Activated T-cell treated with anti-CD3 and anti-CD28 coated beads, Interleukin-2, amount 50 U/mL, for 72 hours (primary cell): ENCODE measurements at regions not wholly inside any gene's neighbourhood (a gene's known extent, or its start where the extent isn't known, plus 50 kb on each side); places are given as distances from the start of the nearest gene placed in this dataset.
A peak's percentile ranks its signal among the peaks of the same experiment; 100 is the strongest.

Experiments used
- ATAC-seq, 2 donors: fragments of 150-1000 bp; cut with Tn5 transposase; replicated peaks in 1 of 2; 2 replicates each; pipeline ENCODE4 v1.10.0; 2021; ENCODE audit warnings: moderate library complexity in 2 of 2, mild to moderate bottlenecking in 1 of 2
- DNase-seq, 2 donors: peaks; one replicate each; pipeline ENCODE4 v3.0.0; 2021 to 2022; ENCODE audit warnings: mixed read lengths in 1 of 2
- H3K27ac Mint-ChIP-seq: one replicate; pipeline ENCODE4 v1.8.0; 2022; ENCODE audit warnings: mild to moderate bottlenecking, moderate library complexity, mixed read lengths
- H3K27me3 Mint-ChIP-seq: one replicate; pipeline ENCODE4 v1.8.0; 2022; ENCODE audit warnings: low read depth, mixed read lengths
- H3K36me3 Mint-ChIP-seq, 2 donors: one replicate each; pipeline ENCODE4 v1.8.0; 2022; ENCODE audit warnings: mixed read lengths in 2 of 2, mild to moderate bottlenecking in 1 of 2; ENCODE audit not compliant: insufficient read depth in 2 of 2
- H3K4me1 Mint-ChIP-seq: one replicate; pipeline ENCODE4 v1.8.0; 2022; ENCODE audit warnings: low read depth, mixed read lengths
- H3K4me3 Mint-ChIP-seq, 2 donors: one replicate each; pipeline ENCODE4 v1.8.0; 2022; ENCODE audit warnings: mild to moderate bottlenecking in 2 of 2, mixed read lengths in 2 of 2, moderate library complexity in 2 of 2
- H3K9me3 Mint-ChIP-seq, 2 donors: one replicate each; pipeline ENCODE4 v1.8.0; 2022; ENCODE audit warnings: mixed read lengths in 2 of 2

DNA sequence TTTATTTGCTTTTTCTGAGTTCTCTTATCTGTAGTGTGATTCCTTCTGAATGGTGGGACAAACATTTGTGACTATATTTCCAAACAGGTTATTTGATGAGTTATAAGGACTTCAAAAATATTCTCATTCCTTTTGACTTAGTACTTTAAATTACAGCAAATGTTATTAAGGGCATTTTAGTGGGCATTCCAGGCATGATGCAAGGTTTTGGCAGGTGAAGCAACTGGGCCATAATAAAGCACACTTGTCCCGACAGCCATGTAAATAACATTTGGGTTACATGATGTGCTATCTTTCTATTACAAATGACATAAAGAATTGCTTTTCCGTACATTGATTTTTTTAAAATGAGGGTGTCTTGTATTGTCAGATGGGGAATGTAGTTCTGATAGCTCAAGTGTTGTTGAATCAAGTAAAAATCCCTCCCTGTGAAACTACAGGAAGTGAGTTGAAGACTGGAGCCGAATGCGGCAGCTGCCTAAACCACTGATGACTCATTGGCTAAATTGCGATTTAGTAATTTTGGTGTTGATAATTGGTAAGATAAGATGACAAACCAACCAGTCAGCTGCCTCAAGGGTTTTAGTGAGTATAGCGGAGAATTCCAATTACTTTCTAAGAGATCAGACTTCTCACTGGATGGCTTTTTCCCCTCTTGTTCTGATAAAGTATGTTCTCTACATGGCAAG lies 231.3 kb upstream of the NPY start:
- no peak overlapping the region for H3K27ac Mint-ChIP-seq
- no peaks in the 10 kb centered on the region for H3K4me1 Mint-ChIP-seq
- peak in 1 of 2 donors; percentile 60 for ATAC-seq
- no peak overlapping the region for H3K4me3 Mint-ChIP-seq
- H3K9me3 Mint-ChIP-seq, result no peaks in the 10 kb centered on the region
- peaks cover 31% of the 10 kb centered on the region for H3K27me3 Mint-ChIP-seq
- no peaks in the 10 kb centered on the region for H3K36me3 Mint-ChIP-seq
- DNase-seq, result no peak

DNA sequence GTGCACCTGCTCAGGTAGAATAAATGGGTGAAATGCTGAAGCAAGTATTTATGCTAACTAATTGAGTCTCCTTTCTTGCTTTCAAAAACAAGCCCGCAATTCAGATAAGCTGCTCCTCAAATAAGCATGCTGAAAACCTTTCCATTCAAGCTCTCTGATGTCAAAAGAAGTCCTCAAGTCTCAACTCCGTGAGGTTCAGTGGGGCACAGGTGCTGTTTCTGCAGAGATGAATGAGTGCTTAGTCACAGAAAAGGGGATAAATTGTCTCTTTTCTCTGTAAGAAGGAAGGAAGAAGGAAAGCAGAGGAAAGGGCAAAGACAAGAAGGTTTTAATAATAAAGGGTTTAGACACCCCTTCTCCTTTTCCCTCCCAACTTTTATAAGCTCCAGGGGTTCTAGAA lies 229.8 kb upstream of the NPY start:
- no peak overlapping the region for H3K4me3 Mint-ChIP-seq
- ATAC-seq (no peak), DNase-seq (no peak)
- no peaks in the 10 kb centered on the region for H3K9me3 Mint-ChIP-seq
- no peaks in the 10 kb centered on the region for H3K4me1 Mint-ChIP-seq
- H3K36me3 Mint-ChIP-seq, result no peaks in the 10 kb centered on the region
- peaks cover 25% of the 10 kb centered on the region for H3K27me3 Mint-ChIP-seq
- H3K27ac Mint-ChIP-seq, result no peak overlapping the region

DNA sequence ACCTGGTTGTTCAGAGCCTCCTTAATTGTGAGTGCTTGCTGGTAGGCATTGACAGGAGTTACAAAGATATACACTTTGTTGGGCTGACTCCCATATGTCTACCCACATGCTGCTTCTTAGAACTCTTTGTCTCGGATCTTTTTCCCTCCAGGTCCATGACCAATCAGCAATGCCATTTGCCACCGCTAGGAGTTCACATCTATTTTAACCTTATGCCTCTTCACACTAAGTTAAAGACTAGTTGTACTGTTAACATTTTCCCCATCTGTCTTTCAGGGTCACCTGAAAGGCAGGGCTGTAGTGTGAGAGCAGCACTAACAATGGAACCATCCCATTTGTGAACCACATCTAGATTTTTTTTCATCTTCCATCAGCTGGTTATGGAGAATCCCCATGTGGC lies 226.7 kb upstream of the NPY start:
- Mint-ChIP-seq H3K27ac (no peak overlapping the region), H3K4me1 (no peaks in the 10 kb centered on the region), H3K4me3 (no peak overlapping the region), H3K27me3 (peaks cover 26% of the 10 kb centered on the region), H3K36me3 (no peaks in the 10 kb centered on the region), H3K9me3 (no peaks in the 10 kb centered on the region)
- DNase-seq (no peak), ATAC-seq (no peak)

DNA sequence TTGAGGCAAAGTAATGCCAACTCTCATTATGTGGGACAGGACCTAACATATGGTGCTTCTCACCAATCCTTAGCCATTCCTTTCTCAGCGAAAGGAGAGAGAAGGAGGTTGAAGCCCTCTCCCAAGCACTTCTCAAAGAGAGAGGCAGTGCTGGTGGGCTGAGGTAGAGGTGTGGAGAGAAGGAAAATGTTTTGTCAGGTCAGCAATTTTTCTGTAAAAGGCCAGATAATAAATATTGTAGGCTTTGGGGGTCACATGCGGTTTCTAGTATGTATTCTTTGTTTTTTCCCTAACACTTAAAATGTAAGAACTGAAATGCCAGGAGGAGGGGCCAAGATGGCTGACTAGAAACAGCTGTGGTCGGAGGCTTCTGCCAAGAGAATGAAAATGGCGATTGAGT lies 225.0 kb upstream of the NPY start:
- peaks cover 17% of the 10 kb centered on the region for H3K27me3 Mint-ChIP-seq
- no peak overlapping the region for H3K27ac Mint-ChIP-seq
- no peak overlapping the region for H3K4me3 Mint-ChIP-seq
- no peaks in the 10 kb centered on the region for H3K36me3 Mint-ChIP-seq
- H3K9me3 Mint-ChIP-seq, result no peaks in the 10 kb centered on the region
- no peaks in the 10 kb centered on the region for H3K4me1 Mint-ChIP-seq
- no peak for ATAC-seq
- DNase-seq, result no peak

DNA sequence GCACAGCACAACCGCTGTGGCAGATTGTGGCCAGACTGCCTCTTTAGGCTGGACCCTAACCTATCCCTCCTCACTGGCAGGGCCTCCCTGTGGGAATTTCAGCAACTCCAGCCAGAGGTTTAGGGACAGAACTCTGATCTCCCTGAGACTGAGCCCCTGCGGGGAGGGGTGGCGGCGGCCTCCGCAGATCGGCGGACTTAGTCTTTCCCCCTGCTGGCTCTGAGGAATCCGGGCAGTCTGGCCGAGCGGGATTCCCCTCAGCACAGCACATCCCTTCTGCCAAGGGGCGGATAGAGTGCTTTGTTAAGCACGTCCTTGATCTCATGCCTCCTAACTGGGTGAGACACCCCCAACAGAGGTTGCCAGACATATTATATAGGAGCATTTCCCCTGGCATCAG lies 224.2 kb upstream of the NPY start:
- no peaks in the 10 kb centered on the region for H3K9me3 Mint-ChIP-seq
- H3K27me3 Mint-ChIP-seq, result peaks cover 12% of the 10 kb centered on the region
- DNase-seq (no peak), ATAC-seq (no peak)
- no peak overlapping the region for H3K27ac Mint-ChIP-seq
- H3K36me3 Mint-ChIP-seq, result no peaks in the 10 kb centered on the region
- H3K4me1 Mint-ChIP-seq, result no peaks in the 10 kb centered on the region
- no peak overlapping the region for H3K4me3 Mint-ChIP-seq

GRCh38 chr7:24063721-24064120 lies 220.3 kb upstream of the NPY start:
- Mint-ChIP-seq H3K4me3 (no peak overlapping the region), H3K4me1 (no peaks in the 10 kb centered on the region), H3K36me3 (no peaks in the 10 kb centered on the region), H3K9me3 (no peaks in the 10 kb centered on the region), H3K27me3 (peaks cover 7% of the 10 kb centered on the region), H3K27ac (no peak overlapping the region)
- ATAC-seq (no peak), DNase-seq (no peak)

DNA sequence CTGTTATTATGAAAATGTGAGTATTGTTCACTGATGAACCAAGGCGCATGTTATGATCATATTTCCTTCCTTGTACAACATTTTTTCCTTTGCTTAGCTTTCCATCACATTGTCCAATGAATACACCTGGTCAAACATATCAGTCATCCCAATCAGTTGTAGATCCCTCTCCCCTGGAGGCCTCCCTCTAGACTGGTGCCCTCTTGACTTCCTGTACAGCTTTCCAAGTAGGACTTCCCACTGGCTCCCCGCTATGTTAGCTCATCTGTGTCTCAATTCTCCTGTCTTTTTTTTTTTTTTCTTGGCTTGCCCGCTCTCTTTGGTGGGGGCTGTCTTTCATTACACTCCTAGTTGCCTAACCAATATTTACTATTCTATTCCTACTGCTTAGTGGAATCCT lies 214.2 kb upstream of the NPY start:
- Mint-ChIP-seq H3K9me3 (peaks cover 0 to 2% of the 10 kb centered on the region in 2 donors), H3K36me3 (no peaks in the 10 kb centered on the region), H3K27me3 (no peaks in the 10 kb centered on the region), H3K27ac (no peak overlapping the region), H3K4me1 (no peaks in the 10 kb centered on the region), H3K4me3 (no peak overlapping the region)
- DNase-seq (no peak), ATAC-seq (no peak)

- ATAC-seq, result no peak
- DNase-seq, result no peak
- Mint-ChIP-seq H3K4me1 (no peaks in the 10 kb centered on the region), H3K27ac (no peak overlapping the region), H3K9me3 (peaks cover 0 to 2% of the 10 kb centered on the region in 2 donors), H3K4me3 (peak overlapping the region in 1 of 2 donors; percentile 34), H3K27me3 (peaks cover 8% of the 10 kb centered on the region), H3K36me3 (no peaks in the 10 kb centered on the region)
These were observed 210.2 kb upstream of the NPY start for GRCh38 chr7:24073651-24074420.

DNA sequence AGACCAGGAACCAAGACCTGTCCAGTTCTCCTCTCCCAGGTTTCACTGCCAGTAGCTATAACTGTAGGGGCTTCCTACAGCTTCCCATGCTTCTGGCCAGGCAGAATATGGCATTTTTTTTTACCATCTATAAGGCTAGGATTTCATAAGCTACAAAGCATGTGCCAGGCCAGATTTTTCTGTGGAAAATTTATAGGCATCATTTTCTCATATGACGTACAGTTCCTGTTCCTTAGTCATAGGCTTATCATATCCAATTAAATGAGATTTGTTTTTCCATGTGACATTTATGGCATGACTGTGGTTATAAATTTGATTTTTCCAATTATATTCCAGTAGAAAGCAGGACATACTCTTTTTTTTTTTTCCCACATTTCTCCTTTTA lies 208.6 kb upstream of the NPY start:
- ATAC-seq (no peak), DNase-seq (no peak)
- Mint-ChIP-seq H3K9me3 (peaks cover 0 to under 1% of the 10 kb centered on the region in 2 donors), H3K27me3 (peaks cover 8% of the 10 kb centered on the region), H3K4me1 (no peaks in the 10 kb centered on the region), H3K4me3 (no peak overlapping the region), H3K27ac (no peak overlapping the region), H3K36me3 (no peaks in the 10 kb centered on the region)

GRCh38 chr7:24082826-24083225 lies 201.2 kb upstream of the NPY start:
- Mint-ChIP-seq H3K4me1 (no peaks in the 10 kb centered on the region), H3K27ac (no peak overlapping the region), H3K9me3 (peaks cover 6% of the 10 kb centered on the region in 2 donors), H3K36me3 (peaks cover 1 to 3% of the 10 kb centered on the region in 2 donors), H3K4me3 (no peak overlapping the region), H3K27me3 (peaks cover under 1% of the 10 kb centered on the region)
- no peak for DNase-seq
- no peak for ATAC-seq

DNA sequence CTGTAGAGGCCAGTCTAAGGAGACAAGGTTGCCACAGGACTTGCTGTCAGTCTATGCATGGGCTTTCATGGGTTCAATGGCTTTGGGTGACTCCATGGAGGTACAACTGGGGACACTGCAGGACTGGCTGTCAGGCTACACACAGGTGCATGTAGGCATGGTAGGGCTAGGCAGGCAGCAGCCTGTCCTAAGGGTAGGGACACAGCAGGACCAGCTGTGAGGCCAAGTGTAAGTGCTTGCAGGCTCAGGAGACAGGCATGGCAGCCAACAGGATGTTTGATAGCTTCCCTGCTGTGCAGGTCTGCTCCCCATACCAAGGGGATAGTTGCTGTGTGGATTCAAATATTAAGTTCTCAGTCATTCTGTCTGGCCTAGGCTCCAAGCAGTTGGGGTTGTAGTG lies 181.0 kb upstream of the NPY start:
- peaks cover 4 to 5% of the 10 kb centered on the region in 2 donors for H3K9me3 Mint-ChIP-seq
- H3K27ac Mint-ChIP-seq, result no peak overlapping the region
- no peaks in the 10 kb centered on the region for H3K4me1 Mint-ChIP-seq
- no peak overlapping the region for H3K4me3 Mint-ChIP-seq
- no peak for DNase-seq
- H3K36me3 Mint-ChIP-seq, result peaks cover 0 to 1% of the 10 kb centered on the region in 2 donors
- ATAC-seq, result no peak
- peaks cover 1% of the 10 kb centered on the region for H3K27me3 Mint-ChIP-seq

GRCh38 chr7:24108906-24109376 lies 175.0 kb upstream of the NPY start:
- no peak for ATAC-seq
- H3K9me3 Mint-ChIP-seq, result no peaks in the 10 kb centered on the region
- H3K4me1 Mint-ChIP-seq, result no peaks in the 10 kb centered on the region

GRCh38 chr7:24110056-24110455 lies 173.9 kb upstream of the NPY start:
- Mint-ChIP-seq H3K9me3 (no peaks in the 10 kb centered on the region), H3K27me3 (peaks cover 6% of the 10 kb centered on the region), H3K36me3 (no peaks in the 10 kb centered on the region), H3K4me1 (no peaks in the 10 kb centered on the region), H3K4me3 (no peak overlapping the region), H3K27ac (no peak overlapping the region)
- no peak for ATAC-seq
- no peak for DNase-seq

More at GRCh38 chr7:24108906-24109376, 175.0 kb upstream of the NPY start:
- no peak overlapping the region for H3K4me3 Mint-ChIP-seq
- H3K36me3 Mint-ChIP-seq, result no peaks in the 10 kb centered on the region
- no peak overlapping the region for H3K27ac Mint-ChIP-seq
- peaks cover 6% of the 10 kb centered on the region for H3K27me3 Mint-ChIP-seq
- no peak for DNase-seq
